T-cell (primary cell): ENCODE measurements at regions not wholly inside any gene's neighbourhood (a gene's known extent, or its start where the extent isn't known, plus 50 kb on each side); places are given as distances from the start of the nearest gene placed in this dataset.

Source experiments
- ATAC-seq, 4 experiments: fragments of 200-7000 bp in 3 of 4; fragments of 150-1000 bp in 1 of 4; cut with Tn5 transposase; replicated peaks in 1 of 4; 1 replicate in 3 of 4; 2 replicates in 1 of 4; pipeline ENCODE4 v1.10.0; 2021; ENCODE audit warnings: moderate library complexity in 3 of 4, mild to moderate bottlenecking in 2 of 4, moderate number of reproducible peaks in 1 of 4
- CTCF ChIA-PET, 2 donors: fragments of 300-600 bp; sonication (Branson Sonifier 250); formaldehyde crosslinking; loops; one replicate each; lab custom pipeline; 2022; ENCODE audit warnings: antibody characterized with exemption in 2 of 2; lab: Charles Lee
- POLR2A ChIA-PET, 2 donors: fragments of 300-600 bp; sonication (Branson Sonifier 250); formaldehyde crosslinking; loops; one replicate each; lab custom pipeline; 2022; ENCODE audit warnings: antibody characterized with exemption in 2 of 2; lab: Charles Lee
- DNase-seq, 35 experiments: peaks; one replicate each; pipeline versions ENCODE4 v3.0.0 to v3.0.0-alpha.2; 2013 to 2023
- H3K27ac ChIP-seq: one replicate; pipeline ENCODE4 v1.5.1; 2013; ENCODE audit warnings: low read length
- H3K27me3 ChIP-seq, 2 experiments: replicated peaks in 1 of 2; 1 replicate in 1 of 2; 2 replicates in 1 of 2; pipeline versions ENCODE4 v1.6.1 to v1.7.0; 2013; ENCODE audit warnings: low read length in 1 of 2, mixed read lengths in 1 of 2; ENCODE audit not compliant: control insufficient read depth in 2 of 2, insufficient read depth in 2 of 2; ENCODE audit errors: extremely low read depth in 1 of 2
- H3K36me3 ChIP-seq, 2 donors: 1 replicate in 1 of 2; 2 replicates in 1 of 2; pipeline versions ENCODE4 v1.6.1 to v1.7.0; 2013; ENCODE audit warnings: low read length in 1 of 2; ENCODE audit not compliant: control insufficient read depth in 2 of 2, insufficient read depth in 1 of 2; ENCODE audit errors: extremely low read depth in 1 of 2
- H3K4me1 ChIP-seq, 2 experiments: 1 replicate in 1 of 2; 2 replicates in 1 of 2; pipeline versions ENCODE4 v1.6.1 to v1.7.0; 2013; ENCODE audit warnings: low read length in 2 of 2, mixed read lengths in 1 of 2; ENCODE audit not compliant: insufficient read depth in 2 of 2, control insufficient read depth in 1 of 2; ENCODE audit errors: extremely low read depth in 1 of 2
- H3K4me3 ChIP-seq, 2 donors: 1 replicate in 1 of 2; 2 replicates in 1 of 2; pipeline versions ENCODE4 v1.5.1 to v1.7.0; 2013; ENCODE audit warnings: mild to moderate bottlenecking in 2 of 2, low read length in 1 of 2, moderate library complexity in 1 of 2; ENCODE audit not compliant: control insufficient read depth in 1 of 2; ENCODE audit errors: extremely low read depth in 1 of 2
- H3K9me3 ChIP-seq: 2 replicates; pipeline ENCODE4 v1.7.0; 2013
- H3K27ac Mint-ChIP-seq, 2 donors: one replicate each; pipeline ENCODE4 v1.8.0; 2020 to 2021; ENCODE audit warnings: mild to moderate bottlenecking in 2 of 2, mixed read lengths in 2 of 2
- H3K27me3 Mint-ChIP-seq, 2 donors: one replicate each; pipeline ENCODE4 v1.8.0; 2021 to 2022; ENCODE audit warnings: mixed read lengths in 2 of 2
- H3K36me3 Mint-ChIP-seq: one replicate; pipeline ENCODE4 v1.8.0; 2021; ENCODE audit warnings: mixed read lengths
- H3K4me1 Mint-ChIP-seq, 3 donors: one replicate each; pipeline ENCODE4 v1.8.0; 2020 to 2022; ENCODE audit warnings: mixed read lengths in 3 of 3, mild to moderate bottlenecking in 1 of 3
- H3K4me3 Mint-ChIP-seq, 3 donors: one replicate each; pipeline ENCODE4 v1.8.0; 2020 to 2022; ENCODE audit warnings: mild to moderate bottlenecking in 3 of 3, mixed read lengths in 3 of 3, moderate library complexity in 3 of 3
- H3K9me3 Mint-ChIP-seq, 3 donors: one replicate each; pipeline ENCODE4 v1.8.0; 2020 to 2022; ENCODE audit warnings: mixed read lengths in 3 of 3
- WGBS: methylation state at CpG from one replicate; pipeline ENCODE4 v1.1.5; 2013; ENCODE audit warnings: missing lambda C conversion rate; ENCODE audit not compliant: insufficient coverage; 5-methylcytosine and 5-hydroxymethylcytosine counted together

GRCh38 chr17:11182430-11182829, 58.6 kb upstream of the SHISA6 start:
- no peaks in the 10 kb centered on the region for H3K27me3 Mint-ChIP-seq
- no peaks in the 10 kb centered on the region for H3K4me1 ChIP-seq
- H3K9me3 ChIP-seq, result no peaks in the 10 kb centered on the region
- H3K4me3 Mint-ChIP-seq, result no peak overlapping the region
- ChIA-PET POLR2A (no interaction called here), CTCF (no interaction called here)
- H3K27ac ChIP-seq, result no peak overlapping the region
- 55% methylated on average over 2 of the region's 3 CpGs for WGBS
- H3K36me3 Mint-ChIP-seq, result no peaks in the 10 kb centered on the region
- no peak overlapping the region for H3K4me3 ChIP-seq
- H3K9me3 Mint-ChIP-seq, result peaks cover 0 to 3% (median 3%) of the 10 kb centered on the region in 3 donors
- DNase-seq, result no peak
- H3K4me1 Mint-ChIP-seq, result no peaks in the 10 kb centered on the region
- ATAC-seq, result no peak
- no peaks in the 10 kb centered on the region for H3K27me3 ChIP-seq
- H3K27ac Mint-ChIP-seq, result no peak overlapping the region
- no peaks in the 10 kb centered on the region for H3K36me3 ChIP-seq

- H3K9me3 Mint-ChIP-seq, result peaks cover 3 to 8% (median 4%) of the 10 kb centered on the region in 3 donors
- DNase-seq (no peak), ATAC-seq (no peak)
- WGBS, result 54% methylated on average over 2 of the region's 3 CpGs
- H3K27me3 Mint-ChIP-seq, result no peaks in the 10 kb centered on the region
- H3K4me1 ChIP-seq, result no peaks in the 10 kb centered on the region
- H3K4me3 ChIP-seq, result no peak overlapping the region
- H3K9me3 ChIP-seq, result no peaks in the 10 kb centered on the region
- ChIA-PET CTCF (no interaction called here), POLR2A (no interaction called here)
- H3K36me3 ChIP-seq, result no peaks in the 10 kb centered on the region
- no peaks in the 10 kb centered on the region for H3K36me3 Mint-ChIP-seq
- H3K27ac Mint-ChIP-seq, result no peak overlapping the region
- H3K27ac ChIP-seq, result no peak overlapping the region
- H3K27me3 ChIP-seq, result no peaks in the 10 kb centered on the region
- H3K4me1 Mint-ChIP-seq, result no peaks in the 10 kb centered on the region
- H3K4me3 Mint-ChIP-seq, result no peak overlapping the region
These were observed 62.4 kb upstream of the SHISA6 start for GRCh38 chr17:11178581-11178980.

- Histone ChIP-seq H3K36me3 (no peaks in the 10 kb centered on the region), H3K27ac (no peak overlapping the region), H3K27me3 (no peaks in the 10 kb centered on the region), H3K4me3 (no peak overlapping the region), H3K4me1 (no peaks in the 10 kb centered on the region), H3K9me3 (no peaks in the 10 kb centered on the region)
- Mint-ChIP-seq H3K4me3 (no peak overlapping the region), H3K4me1 (no peaks in the 10 kb centered on the region), H3K27me3 (no peaks in the 10 kb centered on the region), H3K27ac (no peak overlapping the region), H3K36me3 (no peaks in the 10 kb centered on the region), H3K9me3 (peaks cover 3 to 11% (median 4%) of the 10 kb centered on the region in 3 donors)
- DNase-seq (no peak), ATAC-seq (no peak)
- CTCF ChIA-PET, result no interaction called here
- WGBS, result 60% methylated on average over 1 of the region's 1 CpG
- POLR2A ChIA-PET, result no interaction called here
These were observed 63.7 kb upstream of the SHISA6 start for GRCh38 chr17:11177340-11177739.

- ChIA-PET CTCF (no interaction called here), POLR2A (no interaction called here)
- H3K27me3 Mint-ChIP-seq, result no peaks in the 10 kb centered on the region
- no peak overlapping the region for H3K27ac Mint-ChIP-seq
- no peak for DNase-seq
- Histone ChIP-seq H3K27ac (no peak overlapping the region), H3K9me3 (no peaks in the 10 kb centered on the region), H3K36me3 (no peaks in the 10 kb centered on the region), H3K4me1 (no peaks in the 10 kb centered on the region), H3K27me3 (no peaks in the 10 kb centered on the region), H3K4me3 (no peak overlapping the region)
- H3K4me3 Mint-ChIP-seq, result no peak overlapping the region
- H3K9me3 Mint-ChIP-seq, result peaks cover 0 to 16% (median 4%) of the 10 kb centered on the region in 3 donors
- no peaks in the 10 kb centered on the region for H3K36me3 Mint-ChIP-seq
- no peaks in the 10 kb centered on the region for H3K4me1 Mint-ChIP-seq
- no peak for ATAC-seq
- no CpG with 5 or more reads among the region's 7 CpGs for WGBS
These were observed 64.5 kb upstream of the SHISA6 start for GRCh38 chr17:11176549-11176948.

- H3K27me3 Mint-ChIP-seq, result no peaks in the 10 kb centered on the region
- peaks cover 2 to 22% (median 7%) of the 10 kb centered on the region in 3 donors for H3K9me3 Mint-ChIP-seq
- no peaks in the 10 kb centered on the region for H3K4me1 ChIP-seq
- no peak overlapping the region for H3K27ac ChIP-seq
- H3K4me3 ChIP-seq, result no peak overlapping the region
- POLR2A ChIA-PET, result no interaction called here
- CTCF ChIA-PET, result no interaction called here
- H3K27ac Mint-ChIP-seq, result no peak overlapping the region
- no peak overlapping the region for H3K4me3 Mint-ChIP-seq
- no peaks in the 10 kb centered on the region for H3K27me3 ChIP-seq
- DNase-seq (no peak), ATAC-seq (no peak)
- H3K9me3 ChIP-seq, result no peaks in the 10 kb centered on the region
- H3K4me1 Mint-ChIP-seq, result no peaks in the 10 kb centered on the region
- H3K36me3 Mint-ChIP-seq, result no peaks in the 10 kb centered on the region
- no peaks in the 10 kb centered on the region for H3K36me3 ChIP-seq
- WGBS, result 70% methylated on average over 6 of the region's 7 CpGs
These were observed 70.1 kb upstream of the SHISA6 start for GRCh38 chr17:11170881-11171280.

- H3K27ac Mint-ChIP-seq, result no peak overlapping the region
- POLR2A ChIA-PET, result no interaction called here
- no peaks in the 10 kb centered on the region for H3K27me3 ChIP-seq
These were observed 89.1 kb upstream of the SHISA6 start for GRCh38 chr17:11151818-11152425.

More at GRCh38 chr17:11151818-11152425, 89.1 kb upstream of the SHISA6 start:
- ATAC-seq (no peak), DNase-seq (no peak)
- Histone ChIP-seq H3K9me3 (no peaks in the 10 kb centered on the region), H3K4me1 (no peaks in the 10 kb centered on the region), H3K4me3 (no peak overlapping the region), H3K36me3 (no peaks in the 10 kb centered on the region), H3K27ac (no peak overlapping the region)
- CTCF ChIA-PET, result no interaction called here
- peaks cover 0 to 7% (median 4%) of the 10 kb centered on the region in 3 donors for H3K9me3 Mint-ChIP-seq
- H3K4me1 Mint-ChIP-seq, result no peaks in the 10 kb centered on the region
- no peak overlapping the region for H3K4me3 Mint-ChIP-seq
- WGBS, result 89% methylated on average over 2 of the region's 8 CpGs
- H3K27me3 Mint-ChIP-seq, result peaks cover 0 to 4% of the 10 kb centered on the region in 2 donors
- no peaks in the 10 kb centered on the region for H3K36me3 Mint-ChIP-seq
